SK-N-SH treated with all-trans-retinoic acid at 6 μM for 48 hours (cell line): ENCODE measurements at regions not wholly inside any gene's neighbourhood (a gene's known extent, or its start where the extent isn't known, plus 50 kb on each side); places are given as distances from the start of the nearest gene placed in this dataset.

Experiments
- ATAC-seq: fragments of 200-7000 bp; cut with Tn5 transposase; 3 replicates; pipeline ENCODE4 v1.9.1; 2020; ENCODE audit warnings: mild to moderate bottlenecking, moderate library complexity
- ARNTL ChIP-seq: fragments of 450-650 bp; formaldehyde crosslinking; IDR thresholded peaks from 2 replicates; pipeline ENCODE4 v1.5.0; 2020; ENCODE audit warnings: low read depth, mild to moderate bottlenecking, moderate library complexity, borderline replicate concordance
- BACH2 ChIP-seq: fragments of 250-450 bp; sonication (Bioruptor Pico); IDR thresholded peaks from 2 replicates; pipeline ENCODE4 v1.9.0; 2021; ENCODE audit warnings: mild to moderate bottlenecking, borderline replicate concordance
- CSDC2 ChIP-seq: fragments of 250-450 bp; sonication (Bioruptor Pico); IDR thresholded peaks from 2 replicates; pipeline ENCODE4 v1.5.0; 2020; ENCODE audit warnings: mild to moderate bottlenecking, moderate library complexity
- ESRRG ChIP-seq: fragments of 250-450 bp; sonication (Bioruptor Pico); IDR thresholded peaks from 2 replicates; pipeline ENCODE4 v1.6.1; 2021; ENCODE audit warnings: mild to moderate bottlenecking
- ISL1 ChIP-seq: fragments of 250-450 bp; sonication (Bioruptor Pico); IDR thresholded peaks from 2 replicates; pipeline ENCODE4 v2.1.2; 2022; ENCODE audit warnings: mild to moderate bottlenecking, moderate library complexity
- OSR1 ChIP-seq: fragments of 250-450 bp; sonication (Bioruptor Pico); IDR thresholded peaks from 2 replicates; pipeline ENCODE4 v1.8.0; 2022; ENCODE audit warnings: moderate library complexity, mild to moderate bottlenecking, inconsistent platforms
- PATZ1 ChIP-seq: fragments of 250-450 bp; sonication (Bioruptor Pico); IDR thresholded peaks from 2 replicates; pipeline ENCODE4 v1.8.0; 2020; ENCODE audit warnings: mild to moderate bottlenecking, moderate library complexity, borderline replicate concordance
- PPARA ChIP-seq: fragments of 250-450 bp; sonication (Bioruptor Pico); IDR thresholded peaks from 2 replicates; pipeline ENCODE4 v1.5.0; 2020; ENCODE audit warnings: mild to moderate bottlenecking, borderline replicate concordance
- RARB ChIP-seq: fragments of 250-450 bp; sonication (Bioruptor Pico); IDR thresholded peaks from 2 replicates; pipeline ENCODE4 v1.8.0; 2021; ENCODE audit warnings: mild to moderate bottlenecking, moderate library complexity
- SNAI2 ChIP-seq: fragments of 250-450 bp; sonication (Bioruptor Pico); IDR thresholded peaks from 2 replicates; pipeline ENCODE4 v1.5.0; 2020; ENCODE audit warnings: mild to moderate bottlenecking, moderate library complexity
- TSHZ2 ChIP-seq: fragments of 250-450 bp; sonication (Bioruptor Pico); IDR thresholded peaks from 2 replicates; pipeline ENCODE4 v1.5.0; 2020; ENCODE audit warnings: mild to moderate bottlenecking, moderate library complexity
- ZC3H10 ChIP-seq: fragments of 250-450 bp; sonication (Bioruptor Pico); IDR thresholded peaks from 2 replicates; pipeline ENCODE4 v1.5.1; 2021; ENCODE audit warnings: mild to moderate bottlenecking, moderate library complexity
- ZFP3 ChIP-seq: fragments of 250-450 bp; sonication (Bioruptor Pico); IDR thresholded peaks from 2 replicates; pipeline ENCODE4 v1.5.0; 2020; ENCODE audit warnings: mild to moderate bottlenecking, moderate library complexity
- ZFP30 ChIP-seq: fragments of 450-650 bp; formaldehyde crosslinking; IDR thresholded peaks from 2 replicates; pipeline ENCODE4 v1.5.0; 2022; ENCODE audit warnings: mild to moderate bottlenecking, moderate library complexity
- ZNF565 ChIP-seq: fragments of 450-650 bp; formaldehyde crosslinking; conservative IDR thresholded peaks from 2 replicates; pipeline ENCODE4 v1.5.0; 2020; ENCODE audit warnings: low read depth, mild to moderate bottlenecking, moderate library complexity
- ZNF70 ChIP-seq: fragments of 450-650 bp; formaldehyde crosslinking; IDR thresholded peaks from 2 replicates; pipeline ENCODE4 v1.5.0; 2020; ENCODE audit warnings: mild to moderate bottlenecking, moderate library complexity
- ZNF8 ChIP-seq: fragments of 450-650 bp; formaldehyde crosslinking; IDR thresholded peaks from 2 replicates; pipeline ENCODE4 v1.5.0; 2020; ENCODE audit warnings: mild to moderate bottlenecking, moderate library complexity
- TF ChIP-seq, protein P1 (sequence below): fragments of 250-450 bp; sonication (Bioruptor Pico); IDR thresholded peaks from 2 replicates; pipeline ENCODE4 v1.5.1; 2021; ENCODE audit warnings: mild to moderate bottlenecking, moderate library complexity
- TF ChIP-seq, protein P2 (sequence below): fragments of 250-450 bp; sonication (Bioruptor Pico); IDR thresholded peaks from 2 replicates; pipeline ENCODE4 v1.8.0; 2021; ENCODE audit warnings: low read depth, mild to moderate bottlenecking, moderate library complexity, borderline replicate concordance

DNA sequence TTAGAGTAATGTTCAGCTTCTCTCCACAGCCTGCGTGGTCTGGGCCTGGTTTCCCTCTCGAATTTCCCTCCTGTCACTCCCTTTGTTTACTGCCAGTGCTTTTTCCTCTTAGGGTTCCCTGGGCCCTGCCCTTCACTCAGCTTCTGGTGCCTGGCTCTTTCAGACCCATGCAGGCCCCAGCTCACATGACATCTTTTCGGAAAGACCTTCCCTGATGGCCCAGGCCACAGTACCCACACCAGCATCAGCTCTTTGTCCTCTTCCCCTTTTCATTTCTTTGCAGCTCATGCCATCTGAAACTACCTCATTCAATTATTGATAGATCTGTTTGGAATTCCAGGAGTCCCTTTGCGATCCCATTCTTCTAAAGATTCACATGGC lies 68.1 kb upstream of the ABL1 start:
- no peak for ATAC-seq
- TF ChIP-seq SNAI2 = no peak
- TF ChIP-seq ZNF565 = no peak
- TF ChIP-seq, all 23 proteins: peak for 0

GRCh38 chr9:130768265-130768664 lies 66.8 kb upstream of the ABL1 start:
- ATAC-seq = no peak
- no peak for TF ChIP-seq SNAI2
- no peak for TF ChIP-seq CSDC2 (CRISPR knock-in tag)
- TF ChIP-seq, protein P1, sequence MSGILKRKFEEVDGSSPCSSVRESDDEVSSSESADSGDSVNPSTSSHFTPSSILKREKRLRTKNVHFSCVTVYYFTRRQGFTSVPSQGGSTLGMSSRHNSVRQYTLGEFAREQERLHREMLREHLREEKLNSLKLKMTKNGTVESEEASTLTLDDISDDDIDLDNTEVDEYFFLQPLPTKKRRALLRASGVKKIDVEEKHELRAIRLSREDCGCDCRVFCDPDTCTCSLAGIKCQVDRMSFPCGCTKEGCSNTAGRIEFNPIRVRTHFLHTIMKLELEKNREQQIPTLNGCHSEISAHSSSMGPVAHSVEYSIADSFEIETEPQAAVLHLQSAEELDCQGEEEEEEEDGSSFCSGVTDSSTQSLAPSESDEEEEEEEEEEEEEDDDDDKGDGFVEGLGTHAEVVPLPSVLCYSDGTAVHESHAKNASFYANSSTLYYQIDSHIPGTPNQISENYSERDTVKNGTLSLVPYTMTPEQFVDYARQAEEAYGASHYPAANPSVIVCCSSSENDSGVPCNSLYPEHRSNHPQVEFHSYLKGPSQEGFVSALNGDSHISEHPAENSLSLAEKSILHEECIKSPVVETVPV (CRISPR knock-in tag) = no peak
- no peak for TF ChIP-seq RARB (CRISPR knock-in tag)
- TF ChIP-seq PPARA (CRISPR knock-in tag) = no peak
- TF ChIP-seq ZFP30 (CRISPR knock-in tag) = no peak
- TF ChIP-seq ZNF70 (CRISPR knock-in tag) = no peak
- TF ChIP-seq BACH2 (CRISPR knock-in tag) = no peak

DNA sequence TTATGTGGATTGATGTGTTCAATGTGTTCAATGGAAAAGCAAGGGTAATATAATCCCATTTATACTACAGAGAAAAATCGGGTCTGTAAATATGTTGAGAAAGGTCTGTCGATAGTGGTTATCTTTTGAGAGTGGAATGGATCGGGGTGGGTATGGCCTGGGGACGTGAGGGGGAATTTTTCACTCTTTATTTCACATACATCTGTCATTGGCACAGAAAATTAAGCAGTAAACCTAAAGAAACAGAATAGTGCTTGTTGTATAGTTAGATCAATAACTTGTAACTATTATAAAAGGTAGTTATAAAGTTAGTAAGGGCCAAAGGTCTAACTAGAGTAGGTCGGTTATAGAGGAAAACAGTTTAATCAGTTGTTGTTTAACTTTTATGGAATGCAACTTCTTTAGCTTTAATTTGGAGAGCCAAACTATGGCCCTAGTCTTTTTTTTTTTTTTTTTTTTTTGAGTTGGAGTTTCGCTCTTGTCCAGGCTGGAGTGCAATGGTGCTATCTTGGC lies 66.1 kb upstream of the ABL1 start:
- no peak for ATAC-seq
- no peak for TF ChIP-seq RARB (CRISPR knock-in tag)
- no peak for TF ChIP-seq ZC3H10 (CRISPR knock-in tag)
- no peak for TF ChIP-seq PATZ1 (CRISPR knock-in tag)
- no peak for TF ChIP-seq PPARA (CRISPR knock-in tag)
- no peak for TF ChIP-seq CSDC2 (CRISPR knock-in tag)
- TF ChIP-seq TSHZ2 (CRISPR knock-in tag) = no peak
- no peak for TF ChIP-seq ZFP30 (CRISPR knock-in tag)
- TF ChIP-seq ESRRG = no peak
- TF ChIP-seq, protein P1 (CRISPR knock-in tag) = no peak
- TF ChIP-seq OSR1 = no peak
- no peak for TF ChIP-seq ISL1
- TF ChIP-seq ZNF70 (CRISPR knock-in tag) = no peak
- TF ChIP-seq, protein P2, sequence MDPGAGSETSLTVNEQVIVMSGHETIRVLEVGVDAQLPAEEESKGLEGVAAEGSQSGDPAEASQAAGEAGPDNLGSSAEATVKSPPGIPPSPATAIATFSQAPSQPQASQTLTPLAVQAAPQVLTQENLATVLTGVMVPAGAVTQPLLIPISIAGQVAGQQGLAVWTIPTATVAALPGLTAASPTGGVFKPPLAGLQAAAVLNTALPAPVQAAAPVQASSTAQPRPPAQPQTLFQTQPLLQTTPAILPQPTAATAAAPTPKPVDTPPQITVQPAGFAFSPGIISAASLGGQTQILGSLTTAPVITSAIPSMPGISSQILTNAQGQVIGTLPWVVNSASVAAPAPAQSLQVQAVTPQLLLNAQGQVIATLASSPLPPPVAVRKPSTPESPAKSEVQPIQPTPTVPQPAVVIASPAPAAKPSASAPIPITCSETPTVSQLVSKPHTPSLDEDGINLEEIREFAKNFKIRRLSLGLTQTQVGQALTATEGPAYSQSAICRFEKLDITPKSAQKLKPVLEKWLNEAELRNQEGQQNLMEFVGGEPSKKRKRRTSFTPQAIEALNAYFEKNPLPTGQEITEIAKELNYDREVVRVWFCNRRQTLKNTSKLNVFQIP = no peak

DNA sequence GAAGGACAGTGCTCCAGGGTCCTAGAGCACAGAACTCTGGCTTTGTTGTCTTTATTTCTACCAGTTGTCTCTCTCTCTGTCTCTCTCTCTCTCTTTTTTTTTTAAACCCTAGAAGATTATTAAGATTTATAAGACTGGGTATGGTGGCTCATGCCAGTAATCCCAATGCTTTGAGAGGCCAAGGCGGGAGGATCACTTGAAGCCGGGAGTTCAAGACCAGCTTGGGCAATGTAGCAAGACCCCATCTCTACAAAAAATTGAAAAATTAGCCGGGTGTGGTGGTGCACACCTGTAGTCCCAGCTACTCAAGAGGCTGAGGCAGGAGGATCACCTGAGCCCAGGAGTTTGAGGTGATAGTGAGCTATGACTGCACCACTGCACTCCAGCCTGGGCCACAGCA lies 65.0 kb upstream of the ABL1 start:
- ATAC-seq = no peak
- TF ChIP-seq OSR1 (no peak), ZNF565 (no peak), ISL1 (no peak), PPARA (CRISPR knock-in tag) (no peak), ZNF8 (CRISPR knock-in tag) (no peak), TSHZ2 (CRISPR knock-in tag) (no peak), PATZ1 (CRISPR knock-in tag) (no peak), CSDC2 (CRISPR knock-in tag) (no peak), ARNTL (CRISPR knock-in tag) (no peak), ZFP30 (CRISPR knock-in tag) (no peak), ZFP3 (CRISPR knock-in tag) (no peak), BACH2 (CRISPR knock-in tag) (no peak)
- TF ChIP-seq, protein P2 = no peak
